Testis (tissue), 2 donors: ENCODE measurements at regions not wholly inside any gene's neighbourhood (a gene's known extent, or its start where the extent isn't known, plus 50 kb on each side); places are given as distances from the start of the nearest gene placed in this dataset.

Experiments used
- POLR2A ChIP-seq: fragments of 450-650 bp; IDR thresholded peaks from one replicate; pipeline ENCODE4 v1.6.1; 2017; ENCODE audit warnings: antibody characterized with exemption, mild to moderate bottlenecking, moderate library complexity
- TF ChIP-seq, protein P1 (sequence below), 3 experiments: fragments of 450-650 bp in 2 of 3; fragments of 200-600 bp in 1 of 3; sonication (generic) in 1 of 3; IDR thresholded peaks; one replicate each; pipeline ENCODE4 v1.5.1; 2016 to 2019; ENCODE audit warnings: antibody characterized with exemption in 3 of 3, mild to moderate bottlenecking in 2 of 3, moderate library complexity in 1 of 3

DNA sequence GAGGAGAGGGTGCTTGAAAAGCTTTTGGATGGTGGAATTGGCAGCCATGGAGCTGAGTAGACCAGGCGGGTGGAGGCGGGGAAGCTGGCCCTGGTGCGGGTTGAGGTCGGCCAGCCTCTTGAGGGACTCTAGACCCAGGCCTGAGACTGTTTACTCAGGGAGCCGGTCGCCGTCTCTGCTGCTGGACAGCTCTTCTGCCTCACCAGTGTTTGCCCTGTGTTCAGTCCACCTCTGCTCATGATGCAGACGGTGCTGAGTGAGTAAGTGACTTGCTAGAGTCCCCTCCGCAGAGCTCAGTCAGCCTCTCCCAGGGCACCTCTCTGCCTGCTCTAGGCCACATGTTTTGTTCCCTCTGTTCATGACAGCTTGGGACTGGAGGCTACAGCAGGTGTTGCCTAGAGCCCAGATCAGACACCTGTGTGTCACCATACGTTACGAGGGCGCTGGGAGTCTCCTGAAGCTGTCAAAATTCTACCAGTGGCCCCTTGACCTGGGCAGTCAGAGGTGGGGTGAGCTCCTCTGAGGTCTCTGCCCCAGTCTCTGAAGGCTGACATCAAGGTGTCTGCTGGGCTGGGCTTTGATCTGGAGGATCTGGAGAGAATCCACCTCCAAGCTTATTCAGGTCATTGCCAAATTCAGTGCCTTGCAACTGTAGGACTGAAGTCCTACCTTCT, 73.5 kb upstream of the WNT4 start:
- no peak for TF ChIP-seq POLR2A
- TF ChIP-seq, protein P1, sequence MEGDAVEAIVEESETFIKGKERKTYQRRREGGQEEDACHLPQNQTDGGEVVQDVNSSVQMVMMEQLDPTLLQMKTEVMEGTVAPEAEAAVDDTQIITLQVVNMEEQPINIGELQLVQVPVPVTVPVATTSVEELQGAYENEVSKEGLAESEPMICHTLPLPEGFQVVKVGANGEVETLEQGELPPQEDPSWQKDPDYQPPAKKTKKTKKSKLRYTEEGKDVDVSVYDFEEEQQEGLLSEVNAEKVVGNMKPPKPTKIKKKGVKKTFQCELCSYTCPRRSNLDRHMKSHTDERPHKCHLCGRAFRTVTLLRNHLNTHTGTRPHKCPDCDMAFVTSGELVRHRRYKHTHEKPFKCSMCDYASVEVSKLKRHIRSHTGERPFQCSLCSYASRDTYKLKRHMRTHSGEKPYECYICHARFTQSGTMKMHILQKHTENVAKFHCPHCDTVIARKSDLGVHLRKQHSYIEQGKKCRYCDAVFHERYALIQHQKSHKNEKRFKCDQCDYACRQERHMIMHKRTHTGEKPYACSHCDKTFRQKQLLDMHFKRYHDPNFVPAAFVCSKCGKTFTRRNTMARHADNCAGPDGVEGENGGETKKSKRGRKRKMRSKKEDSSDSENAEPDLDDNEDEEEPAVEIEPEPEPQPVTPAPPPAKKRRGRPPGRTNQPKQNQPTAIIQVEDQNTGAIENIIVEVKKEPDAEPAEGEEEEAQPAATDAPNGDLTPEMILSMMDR (IDR thresholded peaks at IDR 0.05) = no peak
